Neuronal stem cell (in vitro differentiated cells): ENCODE measurements at regions not wholly inside any gene's neighbourhood (a gene's known extent, or its start where the extent isn't known, plus 50 kb on each side); places are given as distances from the start of the nearest gene placed in this dataset.

Experiments used
- DNase-seq: peaks from one replicate; pipeline ENCODE4 v3.0.0-alpha.2; 2013; ENCODE audit warnings: low spot score
- H2AFZ ChIP-seq: one replicate; pipeline ENCODE4 v1.6.1; 2013; ENCODE audit warnings: mild to moderate bottlenecking, low read length, inconsistent platforms
- H2AK5ac ChIP-seq: 2 replicates; pipeline ENCODE4 v1.6.1; 2013; ENCODE audit warnings: low read depth, mild to moderate bottlenecking, inconsistent platforms, low read length, moderate library complexity, mixed read lengths
- H2BK120ac ChIP-seq: 2 replicates; pipeline ENCODE4 v1.6.1; 2013; ENCODE audit warnings: low read depth, mild to moderate bottlenecking, inconsistent platforms, low read length, moderate library complexity, mixed read lengths
- H2BK12ac ChIP-seq: one replicate; pipeline ENCODE4 v1.6.1; 2013; ENCODE audit warnings: low read length, inconsistent platforms
- H2BK15ac ChIP-seq: 2 replicates; pipeline ENCODE4 v1.6.1; 2013; ENCODE audit warnings: mild to moderate bottlenecking, low read length, inconsistent platforms, mixed read lengths
- H2BK5ac ChIP-seq: one replicate; pipeline ENCODE4 v1.6.1; 2013; ENCODE audit warnings: inconsistent platforms, mild to moderate bottlenecking, low read length, moderate library complexity
- H3K14ac ChIP-seq: one replicate; pipeline ENCODE4 v1.6.1; 2013; ENCODE audit warnings: low read length, inconsistent platforms
- H3K18ac ChIP-seq: 2 replicates; pipeline ENCODE4 v1.6.1; 2013; ENCODE audit warnings: low read length, inconsistent platforms
- H3K23ac ChIP-seq: 2 replicates; pipeline ENCODE4 v1.6.1; 2013; ENCODE audit warnings: low read depth, mild to moderate bottlenecking, mixed read lengths, low read length, inconsistent platforms; ENCODE audit not compliant: poor library complexity
- H3K27ac ChIP-seq: replicated peaks from 3 replicates; pipeline ENCODE4 v1.5.1; 2013; ENCODE audit warnings: low read length, inconsistent platforms
- H3K27me3 ChIP-seq, 3 experiments: 2 replicates each; pipeline ENCODE4 v1.6.1; 2013; ENCODE audit warnings: low read length in 3 of 3, mild to moderate bottlenecking in 2 of 3, inconsistent platforms in 1 of 3, low read depth in 1 of 3, mixed read lengths in 1 of 3, moderate library complexity in 1 of 3; ENCODE audit not compliant: control insufficient read depth in 3 of 3, insufficient read depth in 3 of 3
- H3K36me3 ChIP-seq, 2 donors: replicated peaks in 1 of 2; 2 replicates each; pipeline ENCODE4 v1.6.1; 2013; ENCODE audit warnings: low read length in 2 of 2; ENCODE audit not compliant: control insufficient read depth in 2 of 2, insufficient read depth in 2 of 2
- H3K4ac ChIP-seq: 2 replicates; pipeline ENCODE4 v1.6.1; 2013; ENCODE audit warnings: inconsistent platforms, mild to moderate bottlenecking, low read length, moderate library complexity
- H3K4me1 ChIP-seq, 2 donors: 1 replicate in 1 of 2; 2 replicates in 1 of 2; pipeline ENCODE4 v1.6.1; 2013; ENCODE audit warnings: low read length in 2 of 2, low read depth in 1 of 2; ENCODE audit not compliant: control insufficient read depth in 2 of 2, insufficient read depth in 1 of 2
- H3K4me2 ChIP-seq: one replicate; pipeline ENCODE4 v1.6.1; 2013; ENCODE audit warnings: mild to moderate bottlenecking, low read length, inconsistent platforms; ENCODE audit not compliant: insufficient read depth, poor library complexity, severe bottlenecking
- H3K4me3 ChIP-seq, 2 donors: 2 replicates each; pipeline ENCODE4 v1.5.1; 2013; ENCODE audit warnings: low read length in 2 of 2, mild to moderate bottlenecking in 2 of 2, inconsistent platforms in 1 of 2, moderate library complexity in 1 of 2
- H3K79me1 ChIP-seq: one replicate; pipeline ENCODE4 v1.6.1; 2013; ENCODE audit warnings: low read depth, mild to moderate bottlenecking, inconsistent platforms, low read length, moderate library complexity
- H3K9ac ChIP-seq: one replicate; pipeline ENCODE4 v1.6.1; 2013; ENCODE audit warnings: mild to moderate bottlenecking, low read depth, low read length, inconsistent platforms; ENCODE audit not compliant: poor library complexity
- H3K9me3 ChIP-seq, 2 donors: replicated peaks in 1 of 2; 2 replicates each; pipeline versions ENCODE3 to v1.6.1; 2013; ENCODE audit warnings: low read length in 2 of 2, mild to moderate bottlenecking in 2 of 2, inconsistent platforms in 1 of 2, low read depth in 1 of 2, mixed read lengths in 1 of 2, moderate library complexity in 1 of 2; ENCODE audit not compliant: control insufficient read depth in 2 of 2, insufficient read depth in 1 of 2
- H4K8ac ChIP-seq: one replicate; pipeline ENCODE4 v1.6.1; 2013; ENCODE audit warnings: low read depth, mild to moderate bottlenecking, inconsistent platforms, low read length, moderate library complexity
- H4K91ac ChIP-seq: one replicate; pipeline ENCODE4 v1.6.1; 2013; ENCODE audit warnings: low read length, low read depth, mild to moderate bottlenecking, inconsistent platforms; ENCODE audit not compliant: poor library complexity
- WGBS, 2 donors: extraction: QIAGEN DNeasy Blood & Tissue Kit; methylation state at CpG; one replicate each; pipeline ENCODE4 v1.1.7; 2013; ENCODE audit warnings: missing lambda C conversion rate in 2 of 2, mixed read lengths in 1 of 2; ENCODE audit not compliant: insufficient read length in 2 of 2, insufficient replicate concordance in 1 of 2; ENCODE audit errors: extremely low coverage in 2 of 2; 5-methylcytosine and 5-hydroxymethylcytosine counted together

GRCh38 chr6:113522376-113522775 is 334.8 kb upstream of the MARCKS start:
- Histone ChIP-seq H2BK15ac (no peak overlapping the region), H3K27ac (no peak overlapping the region), H4K91ac (no peak overlapping the region), H2BK120ac (no peak overlapping the region), H4K8ac (no peak overlapping the region), H2BK5ac (no peak overlapping the region), H3K4me2 (no peak overlapping the region), H3K4ac (no peak overlapping the region), H3K9me3 (peaks cover 0 to 2% of the 10 kb centered on the region in 2 donors), H3K14ac (no peak overlapping the region), H2AFZ (peak overlapping the region; percentile 17), H3K79me1 (peaks cover 2% of the 10 kb centered on the region), H3K27me3 (no peaks in the 10 kb centered on the region), H3K4me1 (peaks cover 2 to 3% of the 10 kb centered on the region in 2 donors), H3K18ac (no peak overlapping the region), H3K4me3 (no peak overlapping the region), H3K36me3 (no peaks in the 10 kb centered on the region), H3K9ac (no peak overlapping the region), H3K23ac (no peak overlapping the region), H2BK12ac (no peak overlapping the region), H2AK5ac (no peak overlapping the region)
- no CpG with 5 or more reads among the region's 1 CpG for WGBS, 2 donors
- DNase-seq = no peak

- Histone ChIP-seq H3K14ac (no peak overlapping the region), H3K18ac (no peak overlapping the region), H3K9ac (no peak overlapping the region), H3K79me1 (peaks cover 2% of the 10 kb centered on the region), H2BK120ac (no peak overlapping the region), H3K27me3 (no peaks in the 10 kb centered on the region), H3K9me3 (peaks cover 0 to 2% of the 10 kb centered on the region in 2 donors), H3K4me2 (no peak overlapping the region), H4K91ac (no peak overlapping the region), H2BK12ac (no peak overlapping the region), H2AK5ac (no peak overlapping the region), H4K8ac (no peak overlapping the region), H3K4ac (no peak overlapping the region), H3K23ac (no peak overlapping the region), H3K36me3 (no peaks in the 10 kb centered on the region), H3K4me3 (no peak overlapping the region), H2BK5ac (no peak overlapping the region), H2AFZ (no peak overlapping the region), H2BK15ac (no peak overlapping the region), H3K27ac (no peak overlapping the region), H3K4me1 (peaks cover 2 to 3% of the 10 kb centered on the region in 2 donors)
- no CpG with 5 or more reads among the region's 1 CpG for WGBS, 2 donors
- DNase-seq = no peak
Measured at GRCh38 chr6:113524826-113525225, 332.3 kb upstream of the MARCKS start.

- Histone ChIP-seq H2AFZ (no peak overlapping the region), H3K4me2 (no peak overlapping the region), H2BK5ac (no peak overlapping the region), H3K4ac (no peak overlapping the region), H3K9ac (no peak overlapping the region), H3K79me1 (peaks cover 2% of the 10 kb centered on the region), H2BK120ac (no peak overlapping the region), H3K27ac (no peak overlapping the region), H3K23ac (no peak overlapping the region), H3K4me3 (no peak overlapping the region), H2BK12ac (no peak overlapping the region), H3K36me3 (no peaks in the 10 kb centered on the region), H2AK5ac (no peak overlapping the region), H3K9me3 (peaks cover 0 to 2% of the 10 kb centered on the region in 2 donors), H3K4me1 (peaks cover 3 to 4% of the 10 kb centered on the region in 2 donors), H3K18ac (no peak overlapping the region), H3K14ac (no peak overlapping the region), H4K8ac (no peak overlapping the region), H2BK15ac (no peak overlapping the region), H4K91ac (no peak overlapping the region), H3K27me3 (no peaks in the 10 kb centered on the region)
- WGBS, 2 donors = no CpG with 5 or more reads among the region's 1 CpG
- DNase-seq = no peak
Measured at GRCh38 chr6:113526553-113526952, 330.6 kb upstream of the MARCKS start.

GRCh38 chr6:113526995-113527394 is 330.1 kb upstream of the MARCKS start:
- H2BK120ac ChIP-seq = no peak overlapping the region
- DNase-seq = no peak

More at GRCh38 chr6:113526995-113527394, 330.1 kb upstream of the MARCKS start:
- H2AFZ ChIP-seq = no peak overlapping the region
- no peak overlapping the region for H3K4me3 ChIP-seq
- H3K79me1 ChIP-seq = no peaks in the 10 kb centered on the region
- no peak overlapping the region for H3K18ac ChIP-seq
- no CpG with 5 or more reads among the region's 3 CpGs for whole genome bisulfite sequencing, 2 donors
- H3K9me3 ChIP-seq = peaks cover 0 to 2% of the 10 kb centered on the region in 2 donors
- H3K4ac ChIP-seq = no peak overlapping the region
- no peak overlapping the region for H2BK12ac ChIP-seq
- no peaks in the 10 kb centered on the region for H3K36me3 ChIP-seq
- H3K9ac ChIP-seq = no peak overlapping the region
- H4K8ac ChIP-seq = no peak overlapping the region
- no peak overlapping the region for H3K4me2 ChIP-seq
- H2AK5ac ChIP-seq = no peak overlapping the region
- no peak overlapping the region for H2BK15ac ChIP-seq
- H2BK5ac ChIP-seq = no peak overlapping the region
- peaks cover 3 to 4% of the 10 kb centered on the region in 2 donors for H3K4me1 ChIP-seq
- H3K27me3 ChIP-seq = no peaks in the 10 kb centered on the region
- H3K23ac ChIP-seq = no peak overlapping the region
- no peak overlapping the region for H3K14ac ChIP-seq
- no peak overlapping the region for H3K27ac ChIP-seq
- H4K91ac ChIP-seq = no peak overlapping the region
